ENCODE measurements at regions not wholly inside any gene's neighbourhood (a gene's known extent, or its start where the extent isn't known, plus 50 kb on each side); places are given as distances from the start of the nearest gene placed in this dataset.

DNA sequence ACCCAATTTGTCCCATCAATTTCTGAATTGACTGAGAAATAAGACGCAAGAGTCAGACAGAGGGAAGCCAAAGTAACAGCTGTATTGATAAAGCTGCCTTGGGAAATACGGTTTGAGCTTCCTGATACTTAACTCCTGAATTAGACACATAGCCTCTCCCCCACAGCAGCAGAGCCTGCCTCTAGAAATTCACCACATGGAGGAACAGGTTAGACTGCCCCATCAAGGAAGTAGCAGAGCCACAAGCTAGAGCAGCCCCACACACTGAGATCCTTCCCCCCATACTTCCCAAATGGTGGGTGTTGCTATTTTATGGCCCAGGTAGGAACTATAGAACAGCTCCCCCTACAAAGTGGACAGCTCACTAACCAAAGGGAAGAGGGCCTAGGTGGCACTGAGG lies 220.0 kb downstream of the SMAD2 start:
- Histone ChIP-seq H3K4me2 (ENCODE audit: low read length) (no peak overlapping the region), H3F3A (ENCODE audit: insufficient read depth, low read length) (no peaks in the 10 kb centered on the region), H3K79me2 (ENCODE audit: insufficient read depth, low read length) (no peaks in the 10 kb centered on the region), H3K27ac (ENCODE audit: low read depth, low read length, poor library complexity, severe bottlenecking) (no peak overlapping the region), H4K20me1 (ENCODE audit: insufficient read depth, low read length) (no peaks in the 10 kb centered on the region), H3K9me2 (ENCODE audit: low read depth, low read length) (no peaks in the 10 kb centered on the region), H3K9ac (ENCODE audit: low read length) (no peak overlapping the region), H3K36me3 (ENCODE audit: insufficient read depth, low read length) (no peaks in the 10 kb centered on the region), H3K27me3 (ENCODE audit: insufficient read depth, low read length) (no peaks in the 10 kb centered on the region; the same call in 1 of the 2 replicates), H2AFZ (ENCODE audit: low read length) (no peak overlapping the region), H3K9me3 (ENCODE audit: low read length) (no peaks in the 10 kb centered on the region), H3K4me1 (ENCODE audit: insufficient read depth, low read length, severe bottlenecking) (no peaks in the 10 kb centered on the region), H3K4me3 (ENCODE audit: low read depth, low read length, poor library complexity, severe bottlenecking) (no peak overlapping the region)
- TF ChIP-seq EZH2 (IDR thresholded peaks at IDR 0.05; ENCODE audit: borderline replicate concordance, low read length), result no peak
- TF ChIP-seq, protein P1, sequence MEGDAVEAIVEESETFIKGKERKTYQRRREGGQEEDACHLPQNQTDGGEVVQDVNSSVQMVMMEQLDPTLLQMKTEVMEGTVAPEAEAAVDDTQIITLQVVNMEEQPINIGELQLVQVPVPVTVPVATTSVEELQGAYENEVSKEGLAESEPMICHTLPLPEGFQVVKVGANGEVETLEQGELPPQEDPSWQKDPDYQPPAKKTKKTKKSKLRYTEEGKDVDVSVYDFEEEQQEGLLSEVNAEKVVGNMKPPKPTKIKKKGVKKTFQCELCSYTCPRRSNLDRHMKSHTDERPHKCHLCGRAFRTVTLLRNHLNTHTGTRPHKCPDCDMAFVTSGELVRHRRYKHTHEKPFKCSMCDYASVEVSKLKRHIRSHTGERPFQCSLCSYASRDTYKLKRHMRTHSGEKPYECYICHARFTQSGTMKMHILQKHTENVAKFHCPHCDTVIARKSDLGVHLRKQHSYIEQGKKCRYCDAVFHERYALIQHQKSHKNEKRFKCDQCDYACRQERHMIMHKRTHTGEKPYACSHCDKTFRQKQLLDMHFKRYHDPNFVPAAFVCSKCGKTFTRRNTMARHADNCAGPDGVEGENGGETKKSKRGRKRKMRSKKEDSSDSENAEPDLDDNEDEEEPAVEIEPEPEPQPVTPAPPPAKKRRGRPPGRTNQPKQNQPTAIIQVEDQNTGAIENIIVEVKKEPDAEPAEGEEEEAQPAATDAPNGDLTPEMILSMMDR (IDR thresholded peaks at IDR 0.05; ENCODE audit: low read length), result no peak

DNA sequence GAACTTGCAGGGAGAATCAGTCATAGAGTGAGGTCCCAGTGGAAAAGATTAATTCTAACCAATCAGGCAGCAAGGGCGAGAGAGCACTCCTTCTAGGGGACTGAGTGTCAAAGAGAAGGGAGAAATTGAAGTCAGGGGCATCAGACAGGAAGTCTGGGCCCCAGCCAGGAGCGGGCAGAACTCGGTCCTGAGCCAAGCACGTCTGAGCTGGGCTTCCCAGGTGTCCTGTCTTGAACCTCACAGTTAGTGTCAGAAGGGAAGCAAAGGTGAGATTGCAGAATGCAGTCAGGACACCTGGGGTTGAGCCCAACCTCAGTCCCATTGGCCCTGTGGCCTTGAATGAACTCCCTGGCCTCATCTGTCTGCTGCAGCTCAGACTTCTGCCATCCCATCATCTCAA lies 220.9 kb downstream of the SMAD2 start:
- H3K9ac ChIP-seq (ENCODE audit: low read length), result no peak overlapping the region
- no peaks in the 10 kb centered on the region for H3K9me3 ChIP-seq (ENCODE audit: low read length)
- no peaks in the 10 kb centered on the region for H3K79me2 ChIP-seq (ENCODE audit: insufficient read depth, low read length)
- no peaks in the 10 kb centered on the region for H3K4me1 ChIP-seq (ENCODE audit: insufficient read depth, low read length, severe bottlenecking)
- H3K4me3 ChIP-seq (ENCODE audit: low read depth, low read length, poor library complexity, severe bottlenecking), result no peak overlapping the region
- H3K9me2 ChIP-seq (ENCODE audit: low read depth, low read length), result no peaks in the 10 kb centered on the region
- TF ChIP-seq, protein P1 (IDR thresholded peaks at IDR 0.05; ENCODE audit: low read length), result no peak
- TF ChIP-seq EZH2 (IDR thresholded peaks at IDR 0.05; ENCODE audit: borderline replicate concordance, low read length), result no peak
- no peaks in the 10 kb centered on the region for H3K36me3 ChIP-seq (ENCODE audit: insufficient read depth, low read length)
- no peak overlapping the region for H2AFZ ChIP-seq (ENCODE audit: low read length)
- no peaks in the 10 kb centered on the region; the same call in 1 of the 2 replicates for H3K27me3 ChIP-seq (ENCODE audit: insufficient read depth, low read length)
- no peaks in the 10 kb centered on the region for H4K20me1 ChIP-seq (ENCODE audit: insufficient read depth, low read length)
- H3K27ac ChIP-seq (ENCODE audit: low read depth, low read length, poor library complexity, severe bottlenecking), result no peak overlapping the region
- no peaks in the 10 kb centered on the region for H3F3A ChIP-seq (ENCODE audit: insufficient read depth, low read length)
- no peak overlapping the region for H3K4me2 ChIP-seq (ENCODE audit: low read length)

DNA sequence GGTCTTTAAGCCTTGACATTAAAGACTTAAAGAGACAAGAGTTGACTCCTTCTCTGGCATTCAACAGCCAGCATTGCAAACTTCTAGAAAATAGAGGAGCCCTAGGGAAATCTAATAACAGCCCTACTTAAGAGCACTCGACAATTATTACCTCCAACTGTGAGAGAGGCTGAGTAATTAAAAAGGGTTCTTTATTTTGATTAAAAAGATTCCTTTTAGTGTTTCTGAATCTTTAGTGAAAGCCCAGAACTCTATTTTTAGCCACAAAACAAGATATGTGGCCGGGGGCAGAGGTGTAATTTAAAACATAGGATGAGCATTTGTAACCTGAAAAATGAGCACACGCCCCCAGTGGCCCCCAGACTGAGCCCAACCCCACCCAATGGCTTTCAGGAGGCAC lies 222.3 kb downstream of the SMAD2 start:
- H3K9ac ChIP-seq (ENCODE audit: low read length), result no peak overlapping the region
- TF ChIP-seq EZH2 (IDR thresholded peaks at IDR 0.05; ENCODE audit: borderline replicate concordance, low read length), result no peak
- TF ChIP-seq, protein P1 (IDR thresholded peaks at IDR 0.05; ENCODE audit: low read length), result no peak

More for the DNA sequence above, 222.3 kb downstream of the SMAD2 start:
- Histone ChIP-seq H3K27me3 (ENCODE audit: insufficient read depth, low read length) (no peaks in the 10 kb centered on the region; the same call in 1 of the 2 replicates), H3K4me2 (ENCODE audit: low read length) (no peak overlapping the region), H4K20me1 (ENCODE audit: insufficient read depth, low read length) (no peaks in the 10 kb centered on the region), H2AFZ (ENCODE audit: low read length) (no peak overlapping the region), H3K27ac (ENCODE audit: low read depth, low read length, poor library complexity, severe bottlenecking) (no peak overlapping the region), H3K36me3 (ENCODE audit: insufficient read depth, low read length) (no peaks in the 10 kb centered on the region), H3K9me2 (ENCODE audit: low read depth, low read length) (no peaks in the 10 kb centered on the region), H3K4me1 (ENCODE audit: insufficient read depth, low read length, severe bottlenecking) (no peaks in the 10 kb centered on the region), H3K79me2 (ENCODE audit: insufficient read depth, low read length) (no peaks in the 10 kb centered on the region), H3F3A (ENCODE audit: insufficient read depth, low read length) (no peaks in the 10 kb centered on the region), H3K9me3 (ENCODE audit: low read length) (no peaks in the 10 kb centered on the region), H3K4me3 (ENCODE audit: low read depth, low read length, poor library complexity, severe bottlenecking) (no peak overlapping the region)

Measured in OCI-LY1 (cell line).